Mucosa of gallbladder (tissue), 1 donor: ENCODE measurements at regions not wholly inside any gene's neighbourhood (a gene's known extent, or its start where the extent isn't known, plus 50 kb on each side); places are given as distances from the start of the nearest gene placed in this dataset.
"Not testable (repeated sequence)": the region's sequence is repeated elsewhere in the genome, so short reads cannot be mapped to it uniquely, and the experiment has no call there.

ENCODE experiments used
- DNase-seq: peaks from one replicate; pipeline ENCODE4 v3.0.0-alpha.2; 2020; ENCODE audit warnings: low spot score
- donor health status: DM: no; HTN: no; CAD: no.

GRCh38 chr1:240722788-240723187, 110.8 kb upstream of the GREM2 start:
- no peak for DNase-seq

GRCh38 chr1:240720976-240721375, 109.0 kb upstream of the GREM2 start:
- no peak for DNase-seq

GRCh38 chr1:240719953-240720700, 108.2 kb upstream of the GREM2 start:
- no peak for DNase-seq

- not testable (repeated sequence) for DNase-seq
Measured at GRCh38 chr1:240716538-240716937, 104.6 kb upstream of the GREM2 start.

- DNase-seq: no peak
Measured at GRCh38 chr1:240714568-240715292, 102.8 kb upstream of the GREM2 start.

- no peak for DNase-seq
Measured at GRCh38 chr1:240712014-240712731, 100.2 kb upstream of the GREM2 start.

- DNase-seq: no peak
Measured at GRCh38 chr1:240711020-240711419, 99.1 kb upstream of the GREM2 start.

- DNase-seq: no peak
Measured at GRCh38 chr1:240709676-240710075, 97.7 kb upstream of the GREM2 start.

- DNase-seq: no peak
Measured at GRCh38 chr1:240706150-240706935, 94.4 kb upstream of the GREM2 start.

- no peak for DNase-seq
Measured at GRCh38 chr1:240705579-240705978, 93.6 kb upstream of the GREM2 start.

- DNase-seq: no peak
Measured at GRCh38 chr1:240701412-240701811, 89.5 kb upstream of the GREM2 start.

- DNase-seq: no peak
Measured at GRCh38 chr1:240695416-240695815, 83.5 kb upstream of the GREM2 start.

GRCh38 chr1:240693844-240694243, 81.9 kb upstream of the GREM2 start:
- no peak for DNase-seq

GRCh38 chr1:240693036-240693435, 81.1 kb upstream of the GREM2 start:
- no peak for DNase-seq

GRCh38 chr1:240691909-240692705, 80.2 kb upstream of the GREM2 start:
- peak; percentile 27 for DNase-seq

- DNase-seq: no peak
Measured at GRCh38 chr1:240691501-240691900, 79.5 kb upstream of the GREM2 start.

GRCh38 chr1:240687820-240688219, 75.9 kb upstream of the GREM2 start:
- DNase-seq: no peak

GRCh38 chr1:240683576-240683975, 71.6 kb upstream of the GREM2 start:
- peak; percentile 24 for DNase-seq

GRCh38 chr1:240682859-240683242, 70.9 kb upstream of the GREM2 start:
- DNase-seq: no peak

- DNase-seq: no peak
Measured at GRCh38 chr1:240682166-240682858, 70.4 kb upstream of the GREM2 start.
